Epithelial cell of proximal tubule (primary cell): ENCODE measurements at regions not wholly inside any gene's neighbourhood (a gene's known extent, or its start where the extent isn't known, plus 50 kb on each side); places are given as distances from the start of the nearest gene placed in this dataset.

Experiments
- DNase-seq: peaks from one replicate; pipeline ENCODE4 v3.0.0-alpha.2; 2011; ENCODE audit warnings: low read depth
- H3K4me3 ChIP-seq: 2 replicates; pipeline ENCODE4 v1.5.1; 2011; ENCODE audit warnings: low read depth, mild to moderate bottlenecking, low read length
- CTCF ChIP-seq: conservative IDR thresholded peaks from 2 replicates; pipeline ENCODE4 v1.5.1; 2012; ENCODE audit warnings: low read depth, mild to moderate bottlenecking, low read length

- no peak overlapping the region for H3K4me3 ChIP-seq
- no peak for TF ChIP-seq CTCF
- no peak for DNase-seq
Measured at GRCh38 chrX:28278726-28279125, 297.5 kb upstream of the DCAF8L1 start.

GRCh38 chrX:28278251-28278650 is 297.0 kb upstream of the DCAF8L1 start:
- H3K4me3 ChIP-seq: no peak overlapping the region
- TF ChIP-seq CTCF: no peak
- DNase-seq: no peak

- no peak for DNase-seq
Measured at GRCh38 chrX:28273736-28274135, 292.5 kb upstream of the DCAF8L1 start.

GRCh38 chrX:28246675-28247074 is 265.4 kb upstream of the DCAF8L1 start:
- no peak for DNase-seq
- no peak overlapping the region for H3K4me3 ChIP-seq
- TF ChIP-seq CTCF: no peak

More at GRCh38 chrX:28273736-28274135, 292.5 kb upstream of the DCAF8L1 start:
- no peak overlapping the region for H3K4me3 ChIP-seq
- TF ChIP-seq CTCF: no peak

- TF ChIP-seq CTCF: no peak
- no peak overlapping the region for H3K4me3 ChIP-seq
- DNase-seq: no peak
Measured at GRCh38 chrX:28229217-28229616, 248.0 kb upstream of the DCAF8L1 start.

GRCh38 chrX:28225513-28225912 is 244.3 kb upstream of the DCAF8L1 start:
- no peak for TF ChIP-seq CTCF
- H3K4me3 ChIP-seq: no peak overlapping the region
- no peak for DNase-seq

- no peak overlapping the region for H3K4me3 ChIP-seq
- TF ChIP-seq CTCF: no peak
- DNase-seq: no peak
Measured at GRCh38 chrX:28223991-28224390, 242.7 kb upstream of the DCAF8L1 start.
